ENCODE measurements at regions not wholly inside any gene's neighbourhood (a gene's known extent, or its start where the extent isn't known, plus 50 kb on each side); places are given as distances from the start of the nearest gene placed in this dataset.
"Not testable (repeated sequence)": the region's sequence is repeated elsewhere in the genome, so short reads cannot be mapped to it uniquely, and the experiment has no call there.

DNA sequence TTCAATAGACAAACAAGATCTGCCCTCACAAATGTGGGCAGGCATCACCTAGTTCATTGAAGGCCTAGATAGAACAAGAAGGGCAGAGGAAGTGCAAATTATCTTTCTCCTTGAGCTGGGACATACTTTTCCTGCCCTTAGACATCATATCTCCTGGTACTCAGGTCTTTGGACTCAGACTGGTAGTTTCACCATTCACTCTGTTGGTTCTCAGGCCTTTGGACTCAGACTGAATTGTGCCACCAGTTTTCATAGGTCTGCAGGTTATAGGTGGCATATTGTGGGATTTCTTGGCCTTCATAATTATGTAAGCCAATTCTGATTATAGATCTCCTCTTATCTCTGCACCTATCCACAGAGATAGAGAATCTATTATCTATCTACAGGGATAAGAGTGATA, 54.6 kb upstream of the GOLGA8Q start:
- H3K4me1 Mint-ChIP-seq; H3K36me3 Mint-ChIP-seq; H3K27ac ChIP-seq (ENCODE audit: low read depth, low read length); CTCF ChIA-PET (ENCODE audit: partially characterized antibody); H3K9me3 ChIP-seq (ENCODE audit: control insufficient read depth in 1 of 2, low read length in 2 of 2); H3K27me3 Mint-ChIP-seq; H3K4me3 ChIP-seq (ENCODE audit: low read length in 2 of 2); H3K9me3 Mint-ChIP-seq; H3K4me3 Mint-ChIP-seq; intact Hi-C loops (cut with micrococcal nuclease); H3K4me1 ChIP-seq (ENCODE audit: insufficient read depth, low read length); DNase-seq; H3K27ac Mint-ChIP-seq; H3K27me3 ChIP-seq (ENCODE audit: insufficient read depth, low read length); H3K36me3 ChIP-seq (ENCODE audit: insufficient read depth, low read length); POLR2A ChIA-PET (ENCODE audit: partially characterized antibody): not testable (repeated sequence)

DNA sequence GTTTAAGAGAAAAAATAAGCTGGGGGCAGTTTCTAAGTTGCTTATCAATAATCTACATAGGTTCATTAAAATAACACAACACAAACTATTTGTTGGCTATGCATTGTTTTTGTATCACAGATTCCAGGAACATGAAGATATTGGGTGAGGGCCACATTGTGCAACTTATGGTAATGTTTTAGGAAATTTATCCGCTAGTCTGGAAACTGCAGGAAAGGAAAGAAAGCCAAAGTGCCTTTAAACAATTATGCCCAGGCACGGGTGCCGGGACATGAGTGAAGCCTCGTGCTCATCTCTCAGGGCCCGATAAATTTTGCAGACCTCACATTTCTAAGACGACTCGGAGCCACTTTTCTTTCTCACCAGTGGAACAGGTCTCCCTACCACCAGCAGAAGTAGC, 52.6 kb upstream of the GOLGA8Q start:
- CTCF ChIA-PET (ENCODE audit: partially characterized antibody); H3K9me3 Mint-ChIP-seq; H3K27ac ChIP-seq (ENCODE audit: low read depth, low read length); POLR2A ChIA-PET (ENCODE audit: partially characterized antibody); H3K4me1 Mint-ChIP-seq; H3K4me1 ChIP-seq (ENCODE audit: insufficient read depth, low read length); H3K4me3 ChIP-seq (ENCODE audit: low read length in 2 of 2); H3K36me3 ChIP-seq (ENCODE audit: insufficient read depth, low read length); H3K4me3 Mint-ChIP-seq; DNase-seq; H3K36me3 Mint-ChIP-seq; H3K27me3 Mint-ChIP-seq; H3K9me3 ChIP-seq (ENCODE audit: control insufficient read depth in 1 of 2, low read length in 2 of 2); H3K27ac Mint-ChIP-seq; H3K27me3 ChIP-seq (ENCODE audit: insufficient read depth, low read length); intact Hi-C loops (cut with micrococcal nuclease): not testable (repeated sequence)

DNA sequence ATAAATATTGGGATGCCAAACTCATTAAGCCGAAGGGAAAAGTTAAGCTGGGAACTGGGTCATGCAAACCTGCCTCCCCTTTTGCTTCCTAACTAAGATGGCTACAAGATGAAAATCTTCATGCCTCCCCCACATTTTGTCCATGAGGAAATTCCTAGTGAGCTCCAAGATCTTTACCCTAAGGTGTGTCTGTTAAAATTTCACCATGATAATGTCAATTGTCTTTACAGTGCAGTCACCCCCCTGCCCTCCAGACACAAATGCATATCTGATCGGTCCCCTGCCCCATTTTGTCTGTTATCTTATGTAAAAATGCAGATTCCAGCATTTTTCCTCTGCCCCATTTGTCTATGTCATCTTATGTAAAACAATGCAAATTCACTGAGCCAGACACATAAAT, 51.3 kb upstream of the GOLGA8Q start:
- H3K27me3 Mint-ChIP-seq; intact Hi-C loops (cut with micrococcal nuclease); H3K36me3 ChIP-seq (ENCODE audit: insufficient read depth, low read length); H3K4me3 Mint-ChIP-seq; H3K27ac Mint-ChIP-seq; H3K27ac ChIP-seq (ENCODE audit: low read depth, low read length); H3K4me3 ChIP-seq (ENCODE audit: low read length in 2 of 2); H3K9me3 ChIP-seq (ENCODE audit: control insufficient read depth in 1 of 2, low read length in 2 of 2); H3K27me3 ChIP-seq (ENCODE audit: insufficient read depth, low read length); DNase-seq; CTCF ChIA-PET (ENCODE audit: partially characterized antibody); H3K4me1 Mint-ChIP-seq; H3K9me3 Mint-ChIP-seq; H3K36me3 Mint-ChIP-seq; POLR2A ChIA-PET (ENCODE audit: partially characterized antibody); H3K4me1 ChIP-seq (ENCODE audit: insufficient read depth, low read length): not testable (repeated sequence)

Data from CD4-positive, alpha-beta memory T cell (primary cell).